GM23338 (cell line): ENCODE measurements at regions not wholly inside any gene's neighbourhood (a gene's known extent, or its start where the extent isn't known, plus 50 kb on each side); places are given as distances from the start of the nearest gene placed in this dataset.

Experiments used
- ATAC-seq: fragments of 200-7000 bp; cut with Tn5 transposase; 3 replicates; pipeline ENCODE4 v1.9.1; 2020
- DNase-seq: peaks from one replicate; pipeline ENCODE4 v3.0.0-alpha.2; 2015; ENCODE audit warnings: low spot score
- H2AFZ ChIP-seq: fragments of 200-600 bp; sonication (generic); 2 replicates; pipeline ENCODE4 v1.8.0; 2016; ENCODE audit warnings: antibody characterized with exemption, mild to moderate bottlenecking, moderate library complexity
- H3F3A ChIP-seq: fragments of 200-600 bp; sonication (generic); replicated peaks from 2 replicates; pipeline ENCODE4 v1.8.0; 2017; ENCODE audit warnings: antibody characterized with exemption, mixed run types, low read depth
- H3K27ac ChIP-seq: fragments of 200-600 bp; sonication (generic); 2 replicates; pipeline ENCODE4 v1.6.1; 2016; ENCODE audit warnings: low read depth
- H3K27me3 ChIP-seq: fragments of 200-600 bp; sonication (generic); 2 replicates; pipeline ENCODE4 v1.8.0; 2016; ENCODE audit warnings: mild to moderate bottlenecking, mixed run types, moderate library complexity; ENCODE audit not compliant: insufficient read depth
- H3K36me3 ChIP-seq: fragments of 200-600 bp; sonication (generic); 2 replicates; pipeline ENCODE4 v1.8.0; 2016; ENCODE audit warnings: mild to moderate bottlenecking; ENCODE audit not compliant: insufficient read depth
- H3K4me1 ChIP-seq: fragments of 200-600 bp; sonication (generic); 2 replicates; pipeline ENCODE4 v1.8.0; 2016; ENCODE audit warnings: mild to moderate bottlenecking, moderate library complexity; ENCODE audit not compliant: insufficient read depth
- H3K4me2 ChIP-seq: fragments of 200-600 bp; sonication (generic); 2 replicates; pipeline ENCODE4 v1.7.1; 2017; ENCODE audit warnings: mixed run types
- H3K4me3 ChIP-seq: fragments of 200-600 bp; sonication (generic); 2 replicates; pipeline ENCODE4 v1.6.1; 2016; ENCODE audit warnings: mixed run types
- H3K79me2 ChIP-seq: fragments of 200-600 bp; sonication (generic); replicated peaks from 2 replicates; pipeline ENCODE4 v1.8.0; 2017; ENCODE audit warnings: mild to moderate bottlenecking; ENCODE audit not compliant: insufficient read depth
- H3K9me2 ChIP-seq: fragments of 200-600 bp; sonication (generic); 2 replicates; pipeline ENCODE4 v1.8.0; 2017; ENCODE audit not compliant: insufficient read depth
- H4K20me1 ChIP-seq: fragments of 200-600 bp; sonication (generic); replicated peaks from 2 replicates; pipeline ENCODE4 v1.8.0; 2017; ENCODE audit warnings: mild to moderate bottlenecking; ENCODE audit not compliant: insufficient read depth
- H3K27ac Mint-ChIP-seq: 2 replicates; pipeline ENCODE4 v1.8.0; 2020; ENCODE audit warnings: inconsistent platforms, mild to moderate bottlenecking, moderate library complexity, mixed read lengths
- H3K27me3 Mint-ChIP-seq: 3 replicates; pipeline ENCODE4 v1.8.0; 2022; ENCODE audit warnings: low read depth, mild to moderate bottlenecking, moderate library complexity, mixed read lengths, inconsistent platforms; ENCODE audit not compliant: insufficient read depth, poor library complexity
- H3K36me3 Mint-ChIP-seq: 3 replicates; pipeline ENCODE4 v1.8.0; 2021; ENCODE audit warnings: low read depth, mild to moderate bottlenecking, inconsistent platforms, moderate library complexity, mixed read lengths
- H3K4me1 Mint-ChIP-seq: 3 replicates; pipeline ENCODE4 v1.8.0; 2020; ENCODE audit warnings: mild to moderate bottlenecking, inconsistent platforms, mixed read lengths
- H3K4me3 Mint-ChIP-seq: 3 replicates; pipeline ENCODE4 v1.8.0; 2021; ENCODE audit warnings: moderate library complexity, mild to moderate bottlenecking, inconsistent platforms, mixed read lengths
- H3K9me3 Mint-ChIP-seq: 3 replicates; pipeline ENCODE4 v1.8.0; 2020; ENCODE audit warnings: moderate library complexity, mild to moderate bottlenecking, inconsistent platforms, mixed read lengths
- CREB1 ChIP-seq: fragments of 250-450 bp; sonication (Bioruptor Pico); IDR thresholded peaks from 2 replicates; pipeline ENCODE4 v1.5.0; 2020; ENCODE audit warnings: low read depth, mild to moderate bottlenecking, moderate library complexity
- EZH2 ChIP-seq: fragments of 200-600 bp; sonication (generic); IDR thresholded peaks from one replicate; pipeline ENCODE4 v1.8.0; 2017; ENCODE audit warnings: antibody characterized with exemption, mild to moderate bottlenecking, low read depth; ENCODE audit not compliant: unreplicated experiment
- EZH2phosphoT487 ChIP-seq: fragments of 200-600 bp; sonication (generic); IDR thresholded peaks from one replicate; pipeline ENCODE4 v1.8.1; 2018; ENCODE audit warnings: antibody characterized with exemption; ENCODE audit not compliant: unreplicated experiment
- JUNB ChIP-seq: IDR thresholded peaks from one replicate; pipeline ENCODE4 v1.6.1; 2016; ENCODE audit warnings: antibody characterized with exemption; ENCODE audit not compliant: unreplicated experiment
- NANOG ChIP-seq: IDR thresholded peaks from 2 replicates; pipeline ENCODE4 v1.6.1; 2016; ENCODE audit warnings: antibody characterized with exemption, borderline replicate concordance
- POLR2AphosphoS5 ChIP-seq: IDR thresholded peaks from 2 replicates; pipeline ENCODE4 v1.6.1; 2016; ENCODE audit warnings: antibody characterized with exemption, low read depth
- STAT1 ChIP-seq: IDR thresholded peaks from one replicate; pipeline ENCODE4 v1.6.1; 2016; ENCODE audit warnings: antibody characterized with exemption; ENCODE audit not compliant: unreplicated experiment
- ZNF114 ChIP-seq: fragments of 250-450 bp; sonication (Bioruptor Pico); IDR thresholded peaks from 2 replicates; pipeline ENCODE4 v1.5.0; 2020; ENCODE audit warnings: mild to moderate bottlenecking, moderate library complexity
- ZNF331 ChIP-seq: fragments of 250-450 bp; sonication (Bioruptor Pico); IDR thresholded peaks from 2 replicates; pipeline ENCODE4 v1.5.0; 2020; ENCODE audit warnings: low read depth, mild to moderate bottlenecking, moderate library complexity
- TF ChIP-seq, protein P1 (sequence below), 2 experiments: fragments of 200-600 bp in 1 of 2; sonication (generic) in 1 of 2; conservative IDR thresholded peaks; 2 replicates each; pipeline versions ENCODE4 v1.5.1 to v1.6.1; 2016 to 2017; ENCODE audit warnings: antibody characterized with exemption in 2 of 2, low read depth in 2 of 2, mild to moderate bottlenecking in 2 of 2, moderate library complexity in 1 of 2
- TF ChIP-seq, protein P2 (sequence below): IDR thresholded peaks from 2 replicates; pipeline ENCODE4 v1.6.1; 2016; ENCODE audit warnings: antibody characterized with exemption
- TF ChIP-seq, protein P3 (sequence below): IDR thresholded peaks from one replicate; pipeline ENCODE4 v1.6.1; 2018; ENCODE audit warnings: antibody characterized with exemption; ENCODE audit not compliant: unreplicated experiment
- TF ChIP-seq, protein P4 (sequence below): fragments of 250-450 bp; sonication (Bioruptor Pico); IDR thresholded peaks from 2 replicates; pipeline ENCODE4 v1.5.0; 2020; ENCODE audit warnings: mild to moderate bottlenecking, moderate library complexity

DNA sequence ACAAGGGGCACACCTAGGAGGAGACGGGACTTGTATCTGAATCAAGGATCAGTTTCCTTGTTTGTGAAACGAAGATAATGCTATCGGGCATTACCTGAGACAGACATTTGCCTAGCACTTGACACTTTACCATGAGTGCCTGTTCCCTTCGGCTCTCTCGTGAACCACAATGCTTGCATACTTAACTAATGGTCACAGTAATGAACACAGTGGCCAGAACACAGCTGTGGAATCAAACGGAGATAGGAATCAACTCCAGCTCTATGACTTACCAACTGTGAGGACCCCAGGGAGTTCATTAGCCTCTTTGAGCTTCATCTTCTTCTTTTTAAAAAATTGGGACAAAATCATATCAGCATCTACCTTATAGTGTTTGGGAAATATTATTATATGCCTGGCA is 207.8 kb downstream of the DRD1 start:
- Mint-ChIP-seq H3K27ac (no peak overlapping the region), H3K4me3 (no peak overlapping the region), H3K36me3 (no peaks in the 10 kb centered on the region), H3K4me1 (no peaks in the 10 kb centered on the region), H3K27me3 (peaks cover 3% of the 10 kb centered on the region), H3K9me3 (no peaks in the 10 kb centered on the region)
- H3K4me2 ChIP-seq = no peak overlapping the region
- no peaks in the 10 kb centered on the region for H3K9me2 ChIP-seq
- H3K27me3 ChIP-seq = no peaks in the 10 kb centered on the region
- no peaks in the 10 kb centered on the region for H3F3A ChIP-seq
- no peaks in the 10 kb centered on the region for H4K20me1 ChIP-seq
- H3K79me2 ChIP-seq = no peaks in the 10 kb centered on the region
- H3K27ac ChIP-seq = no peak overlapping the region
- DNase-seq (no peak), ATAC-seq (no peak)
- no peak overlapping the region for H2AFZ ChIP-seq
- no peaks in the 10 kb centered on the region for H3K4me1 ChIP-seq
- H3K36me3 ChIP-seq = no peaks in the 10 kb centered on the region
- no peak overlapping the region for H3K4me3 ChIP-seq
- TF ChIP-seq, protein P1, sequence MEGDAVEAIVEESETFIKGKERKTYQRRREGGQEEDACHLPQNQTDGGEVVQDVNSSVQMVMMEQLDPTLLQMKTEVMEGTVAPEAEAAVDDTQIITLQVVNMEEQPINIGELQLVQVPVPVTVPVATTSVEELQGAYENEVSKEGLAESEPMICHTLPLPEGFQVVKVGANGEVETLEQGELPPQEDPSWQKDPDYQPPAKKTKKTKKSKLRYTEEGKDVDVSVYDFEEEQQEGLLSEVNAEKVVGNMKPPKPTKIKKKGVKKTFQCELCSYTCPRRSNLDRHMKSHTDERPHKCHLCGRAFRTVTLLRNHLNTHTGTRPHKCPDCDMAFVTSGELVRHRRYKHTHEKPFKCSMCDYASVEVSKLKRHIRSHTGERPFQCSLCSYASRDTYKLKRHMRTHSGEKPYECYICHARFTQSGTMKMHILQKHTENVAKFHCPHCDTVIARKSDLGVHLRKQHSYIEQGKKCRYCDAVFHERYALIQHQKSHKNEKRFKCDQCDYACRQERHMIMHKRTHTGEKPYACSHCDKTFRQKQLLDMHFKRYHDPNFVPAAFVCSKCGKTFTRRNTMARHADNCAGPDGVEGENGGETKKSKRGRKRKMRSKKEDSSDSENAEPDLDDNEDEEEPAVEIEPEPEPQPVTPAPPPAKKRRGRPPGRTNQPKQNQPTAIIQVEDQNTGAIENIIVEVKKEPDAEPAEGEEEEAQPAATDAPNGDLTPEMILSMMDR (conservative IDR thresholded peaks at IDR 0.05; ENCODE audit: low read depth in 2 of 2) = no peak
- TF ChIP-seq, protein P2, sequence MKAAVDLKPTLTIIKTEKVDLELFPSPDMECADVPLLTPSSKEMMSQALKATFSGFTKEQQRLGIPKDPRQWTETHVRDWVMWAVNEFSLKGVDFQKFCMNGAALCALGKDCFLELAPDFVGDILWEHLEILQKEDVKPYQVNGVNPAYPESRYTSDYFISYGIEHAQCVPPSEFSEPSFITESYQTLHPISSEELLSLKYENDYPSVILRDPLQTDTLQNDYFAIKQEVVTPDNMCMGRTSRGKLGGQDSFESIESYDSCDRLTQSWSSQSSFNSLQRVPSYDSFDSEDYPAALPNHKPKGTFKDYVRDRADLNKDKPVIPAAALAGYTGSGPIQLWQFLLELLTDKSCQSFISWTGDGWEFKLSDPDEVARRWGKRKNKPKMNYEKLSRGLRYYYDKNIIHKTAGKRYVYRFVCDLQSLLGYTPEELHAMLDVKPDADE = no peak
- TF ChIP-seq NANOG (no peak), JUNB (no peak), POLR2AphosphoS5 (no peak), EZH2phosphoT487 (no peak), ZNF114 (CRISPR knock-in tag) (no peak), EZH2 (no peak), CREB1 (no peak), ZNF331 (CRISPR knock-in tag) (no peak), STAT1 (no peak)
- TF ChIP-seq, protein P3, sequence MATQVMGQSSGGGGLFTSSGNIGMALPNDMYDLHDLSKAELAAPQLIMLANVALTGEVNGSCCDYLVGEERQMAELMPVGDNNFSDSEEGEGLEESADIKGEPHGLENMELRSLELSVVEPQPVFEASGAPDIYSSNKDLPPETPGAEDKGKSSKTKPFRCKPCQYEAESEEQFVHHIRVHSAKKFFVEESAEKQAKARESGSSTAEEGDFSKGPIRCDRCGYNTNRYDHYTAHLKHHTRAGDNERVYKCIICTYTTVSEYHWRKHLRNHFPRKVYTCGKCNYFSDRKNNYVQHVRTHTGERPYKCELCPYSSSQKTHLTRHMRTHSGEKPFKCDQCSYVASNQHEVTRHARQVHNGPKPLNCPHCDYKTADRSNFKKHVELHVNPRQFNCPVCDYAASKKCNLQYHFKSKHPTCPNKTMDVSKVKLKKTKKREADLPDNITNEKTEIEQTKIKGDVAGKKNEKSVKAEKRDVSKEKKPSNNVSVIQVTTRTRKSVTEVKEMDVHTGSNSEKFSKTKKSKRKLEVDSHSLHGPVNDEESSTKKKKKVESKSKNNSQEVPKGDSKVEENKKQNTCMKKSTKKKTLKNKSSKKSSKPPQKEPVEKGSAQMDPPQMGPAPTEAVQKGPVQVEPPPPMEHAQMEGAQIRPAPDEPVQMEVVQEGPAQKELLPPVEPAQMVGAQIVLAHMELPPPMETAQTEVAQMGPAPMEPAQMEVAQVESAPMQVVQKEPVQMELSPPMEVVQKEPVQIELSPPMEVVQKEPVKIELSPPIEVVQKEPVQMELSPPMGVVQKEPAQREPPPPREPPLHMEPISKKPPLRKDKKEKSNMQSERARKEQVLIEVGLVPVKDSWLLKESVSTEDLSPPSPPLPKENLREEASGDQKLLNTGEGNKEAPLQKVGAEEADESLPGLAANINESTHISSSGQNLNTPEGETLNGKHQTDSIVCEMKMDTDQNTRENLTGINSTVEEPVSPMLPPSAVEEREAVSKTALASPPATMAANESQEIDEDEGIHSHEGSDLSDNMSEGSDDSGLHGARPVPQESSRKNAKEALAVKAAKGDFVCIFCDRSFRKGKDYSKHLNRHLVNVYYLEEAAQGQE = no peak
- TF ChIP-seq, protein P4, sequence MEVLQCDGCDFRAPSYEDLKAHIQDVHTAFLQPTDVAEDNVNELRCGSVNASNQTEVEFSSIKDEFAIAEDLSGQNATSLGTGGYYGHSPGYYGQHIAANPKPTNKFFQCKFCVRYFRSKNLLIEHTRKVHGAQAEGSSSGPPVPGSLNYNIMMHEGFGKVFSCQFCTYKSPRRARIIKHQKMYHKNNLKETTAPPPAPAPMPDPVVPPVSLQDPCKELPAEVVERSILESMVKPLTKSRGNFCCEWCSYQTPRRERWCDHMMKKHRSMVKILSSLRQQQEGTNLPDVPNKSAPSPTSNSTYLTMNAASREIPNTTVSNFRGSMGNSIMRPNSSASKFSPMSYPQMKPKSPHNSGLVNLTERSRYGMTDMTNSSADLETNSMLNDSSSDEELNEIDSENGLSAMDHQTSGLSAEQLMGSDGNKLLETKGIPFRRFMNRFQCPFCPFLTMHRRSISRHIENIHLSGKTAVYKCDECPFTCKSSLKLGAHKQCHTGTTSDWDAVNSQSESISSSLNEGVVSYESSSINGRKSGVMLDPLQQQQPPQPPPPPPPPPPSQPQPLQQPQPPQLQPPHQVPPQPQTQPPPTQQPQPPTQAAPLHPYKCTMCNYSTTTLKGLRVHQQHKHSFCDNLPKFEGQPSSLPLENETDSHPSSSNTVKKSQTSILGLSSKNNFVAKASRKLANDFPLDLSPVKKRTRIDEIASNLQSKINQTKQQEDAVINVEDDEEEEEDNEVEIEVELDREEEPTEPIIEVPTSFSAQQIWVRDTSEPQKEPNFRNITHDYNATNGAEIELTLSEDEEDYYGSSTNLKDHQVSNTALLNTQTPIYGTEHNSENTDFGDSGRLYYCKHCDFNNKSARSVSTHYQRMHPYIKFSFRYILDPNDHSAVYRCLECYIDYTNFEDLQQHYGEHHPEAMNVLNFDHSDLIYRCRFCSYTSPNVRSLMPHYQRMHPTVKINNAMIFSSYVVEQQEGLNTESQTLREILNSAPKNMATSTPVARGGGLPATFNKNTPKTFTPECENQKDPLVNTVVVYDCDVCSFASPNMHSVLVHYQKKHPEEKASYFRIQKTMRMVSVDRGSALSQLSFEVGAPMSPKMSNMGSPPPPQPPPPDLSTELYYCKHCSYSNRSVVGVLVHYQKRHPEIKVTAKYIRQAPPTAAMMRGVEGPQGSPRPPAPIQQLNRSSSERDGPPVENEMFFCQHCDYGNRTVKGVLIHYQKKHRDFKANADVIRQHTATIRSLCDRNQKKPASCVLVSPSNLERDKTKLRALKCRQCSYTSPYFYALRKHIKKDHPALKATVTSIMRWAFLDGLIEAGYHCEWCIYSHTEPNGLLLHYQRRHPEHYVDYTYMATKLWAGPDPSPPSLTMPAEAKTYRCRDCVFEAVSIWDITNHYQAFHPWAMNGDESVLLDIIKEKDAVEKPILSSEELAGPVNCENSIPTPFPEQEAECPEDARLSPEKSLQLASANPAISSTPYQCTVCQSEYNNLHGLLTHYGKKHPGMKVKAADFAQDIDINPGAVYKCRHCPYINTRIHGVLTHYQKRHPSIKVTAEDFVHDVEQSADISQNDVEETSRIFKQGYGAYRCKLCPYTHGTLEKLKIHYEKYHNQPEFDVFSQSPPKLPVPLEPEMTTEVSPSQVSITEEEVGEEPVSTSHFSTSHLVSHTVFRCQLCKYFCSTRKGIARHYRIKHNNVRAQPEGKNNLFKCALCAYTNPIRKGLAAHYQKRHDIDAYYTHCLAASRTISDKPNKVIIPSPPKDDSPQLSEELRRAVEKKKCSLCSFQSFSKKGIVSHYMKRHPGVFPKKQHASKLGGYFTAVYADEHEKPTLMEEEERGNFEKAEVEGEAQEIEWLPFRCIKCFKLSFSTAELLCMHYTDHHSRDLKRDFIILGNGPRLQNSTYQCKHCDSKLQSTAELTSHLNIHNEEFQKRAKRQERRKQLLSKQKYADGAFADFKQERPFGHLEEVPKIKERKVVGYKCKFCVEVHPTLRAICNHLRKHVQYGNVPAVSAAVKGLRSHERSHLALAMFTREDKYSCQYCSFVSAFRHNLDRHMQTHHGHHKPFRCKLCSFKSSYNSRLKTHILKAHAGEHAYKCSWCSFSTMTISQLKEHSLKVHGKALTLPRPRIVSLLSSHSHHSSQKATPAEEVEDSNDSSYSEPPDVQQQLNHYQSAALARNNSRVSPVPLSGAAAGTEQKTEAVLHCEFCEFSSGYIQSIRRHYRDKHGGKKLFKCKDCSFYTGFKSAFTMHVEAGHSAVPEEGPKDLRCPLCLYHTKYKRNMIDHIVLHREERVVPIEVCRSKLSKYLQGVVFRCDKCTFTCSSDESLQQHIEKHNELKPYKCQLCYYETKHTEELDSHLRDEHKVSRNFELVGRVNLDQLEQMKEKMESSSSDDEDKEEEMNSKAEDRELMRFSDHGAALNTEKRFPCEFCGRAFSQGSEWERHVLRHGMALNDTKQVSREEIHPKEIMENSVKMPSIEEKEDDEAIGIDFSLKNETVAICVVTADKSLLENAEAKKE (CRISPR knock-in tag) = no peak
